IPS-NIHi11 (cell line): ENCODE measurements at regions not wholly inside any gene's neighbourhood (a gene's known extent, or its start where the extent isn't known, plus 50 kb on each side); places are given as distances from the start of the nearest gene placed in this dataset.

ENCODE experiments used
- DNase-seq: peaks from one replicate; pipeline ENCODE4 v3.0.0; 2012; ENCODE audit warnings: mixed read lengths, low spot score

- DNase-seq, result no peak
Measured at GRCh38 chr4:44120646-44121045, 328.0 kb downstream of the KCTD8 start.

GRCh38 chr4:44121210-44121609 is 327.4 kb downstream of the KCTD8 start:
- no peak for DNase-seq
